ENCODE measurements at regions not wholly inside any gene's neighbourhood (a gene's known extent, or its start where the extent isn't known, plus 50 kb on each side); places are given as distances from the start of the nearest gene placed in this dataset.

GRCh38 chr21:38667291-38667870 lies 138.3 kb upstream of the ETS2 start:
- TF ChIP-seq, protein P1, sequence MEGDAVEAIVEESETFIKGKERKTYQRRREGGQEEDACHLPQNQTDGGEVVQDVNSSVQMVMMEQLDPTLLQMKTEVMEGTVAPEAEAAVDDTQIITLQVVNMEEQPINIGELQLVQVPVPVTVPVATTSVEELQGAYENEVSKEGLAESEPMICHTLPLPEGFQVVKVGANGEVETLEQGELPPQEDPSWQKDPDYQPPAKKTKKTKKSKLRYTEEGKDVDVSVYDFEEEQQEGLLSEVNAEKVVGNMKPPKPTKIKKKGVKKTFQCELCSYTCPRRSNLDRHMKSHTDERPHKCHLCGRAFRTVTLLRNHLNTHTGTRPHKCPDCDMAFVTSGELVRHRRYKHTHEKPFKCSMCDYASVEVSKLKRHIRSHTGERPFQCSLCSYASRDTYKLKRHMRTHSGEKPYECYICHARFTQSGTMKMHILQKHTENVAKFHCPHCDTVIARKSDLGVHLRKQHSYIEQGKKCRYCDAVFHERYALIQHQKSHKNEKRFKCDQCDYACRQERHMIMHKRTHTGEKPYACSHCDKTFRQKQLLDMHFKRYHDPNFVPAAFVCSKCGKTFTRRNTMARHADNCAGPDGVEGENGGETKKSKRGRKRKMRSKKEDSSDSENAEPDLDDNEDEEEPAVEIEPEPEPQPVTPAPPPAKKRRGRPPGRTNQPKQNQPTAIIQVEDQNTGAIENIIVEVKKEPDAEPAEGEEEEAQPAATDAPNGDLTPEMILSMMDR (IDR thresholded peaks at IDR 0.05; ENCODE audit: low read length): no peak
- no peak for TF ChIP-seq EZH2 (optimal IDR thresholded peaks at IDR 0.05; ENCODE audit: low read depth, low read length)

All from MM.1S (cell line).